ENCODE measurements at regions not wholly inside any gene's neighbourhood (a gene's known extent, or its start where the extent isn't known, plus 50 kb on each side); places are given as distances from the start of the nearest gene placed in this dataset.

DNA sequence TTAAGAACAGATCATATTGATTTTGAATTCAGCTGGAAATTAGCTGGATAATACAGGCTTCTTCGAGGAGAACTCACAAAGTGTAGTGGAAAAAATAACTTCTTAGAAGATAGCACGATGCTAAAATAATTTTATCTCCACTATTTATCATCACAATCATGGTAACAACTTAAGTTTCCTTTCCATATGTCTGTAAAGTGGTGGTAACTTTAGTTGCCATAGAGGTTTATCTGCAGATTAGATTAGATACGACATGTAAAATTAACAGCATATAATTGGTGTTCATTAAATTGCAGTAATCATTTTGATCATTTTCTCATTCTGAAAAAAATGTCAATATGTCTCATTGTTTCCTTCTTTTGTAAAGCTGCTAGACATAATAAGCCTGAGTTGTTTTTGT lies 921.5 kb downstream of the KCNT2 start:
- TF ChIP-seq, protein P1, sequence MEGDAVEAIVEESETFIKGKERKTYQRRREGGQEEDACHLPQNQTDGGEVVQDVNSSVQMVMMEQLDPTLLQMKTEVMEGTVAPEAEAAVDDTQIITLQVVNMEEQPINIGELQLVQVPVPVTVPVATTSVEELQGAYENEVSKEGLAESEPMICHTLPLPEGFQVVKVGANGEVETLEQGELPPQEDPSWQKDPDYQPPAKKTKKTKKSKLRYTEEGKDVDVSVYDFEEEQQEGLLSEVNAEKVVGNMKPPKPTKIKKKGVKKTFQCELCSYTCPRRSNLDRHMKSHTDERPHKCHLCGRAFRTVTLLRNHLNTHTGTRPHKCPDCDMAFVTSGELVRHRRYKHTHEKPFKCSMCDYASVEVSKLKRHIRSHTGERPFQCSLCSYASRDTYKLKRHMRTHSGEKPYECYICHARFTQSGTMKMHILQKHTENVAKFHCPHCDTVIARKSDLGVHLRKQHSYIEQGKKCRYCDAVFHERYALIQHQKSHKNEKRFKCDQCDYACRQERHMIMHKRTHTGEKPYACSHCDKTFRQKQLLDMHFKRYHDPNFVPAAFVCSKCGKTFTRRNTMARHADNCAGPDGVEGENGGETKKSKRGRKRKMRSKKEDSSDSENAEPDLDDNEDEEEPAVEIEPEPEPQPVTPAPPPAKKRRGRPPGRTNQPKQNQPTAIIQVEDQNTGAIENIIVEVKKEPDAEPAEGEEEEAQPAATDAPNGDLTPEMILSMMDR (IDR thresholded peaks at IDR 0.05 in 2 of 3, conservative IDR thresholded peaks at IDR 0.05 in 1 of 3; ENCODE audit: control insufficient read depth in 2 of 3, extremely low read depth in 1 of 3, insufficient read depth in 1 of 3, low read depth in 3 of 3, low read length in 3 of 3), result no peak
- TF ChIP-seq RCOR1 (conservative IDR thresholded peaks at IDR 0.05; ENCODE audit: low read depth, low read length) (no peak), BCL11A (IDR thresholded peaks at IDR 0.05; ENCODE audit: low read depth, low read length) (no peak), NR2C1 (IDR thresholded peaks at IDR 0.05) (no peak), YY1 (IDR thresholded peaks at IDR 0.05; ENCODE audit: low read depth, low read length) (no peak), KDM1A (IDR thresholded peaks at IDR 0.05; ENCODE audit: borderline replicate concordance) (no peak)
- TF ChIP-seq, protein P2, sequence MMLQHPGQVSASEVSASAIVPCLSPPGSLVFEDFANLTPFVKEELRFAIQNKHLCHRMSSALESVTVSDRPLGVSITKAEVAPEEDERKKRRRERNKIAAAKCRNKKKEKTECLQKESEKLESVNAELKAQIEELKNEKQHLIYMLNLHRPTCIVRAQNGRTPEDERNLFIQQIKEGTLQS (IDR thresholded peaks at IDR 0.05; ENCODE audit: borderline replicate concordance, extremely low read depth, low read depth, low read length), result no peak
